Cardiac muscle cell (in vitro differentiated cells and primary cell): ENCODE measurements at regions not wholly inside any gene's neighbourhood (a gene's known extent, or its start where the extent isn't known, plus 50 kb on each side); places are given as distances from the start of the nearest gene placed in this dataset.

Experiments used
- DNase-seq, 2 donors: peaks; one replicate each; pipeline versions ENCODE4 v3.0.0 to v3.0.0-alpha.2; 2010 to 2017; ENCODE audit warnings: low read depth in 1 of 2, low spot score in 1 of 2
- H3K27ac ChIP-seq: fragments of 200-600 bp; sonication (generic); 2 replicates; pipeline ENCODE4 v1.5.1; 2016
- H3K27me3 ChIP-seq: fragments of 200-600 bp; sonication (generic); 2 replicates; pipeline ENCODE4 v1.6.0; 2016; ENCODE audit warnings: control low read depth
- H3K36me3 ChIP-seq: fragments of 200-600 bp; sonication (generic); 2 replicates; pipeline ENCODE4 v1.5.1; 2016; ENCODE audit warnings: control low read depth
- H3K4me1 ChIP-seq: fragments of 200-600 bp; sonication (generic); 2 replicates; pipeline ENCODE4 v1.8.1; 2017; ENCODE audit warnings: low read depth, mild to moderate bottlenecking, mixed run types
- H3K4me3 ChIP-seq: fragments of 200-600 bp; sonication (generic); 2 replicates; pipeline ENCODE4 v1.5.1; 2016; ENCODE audit warnings: mild to moderate bottlenecking
- H3K9me3 ChIP-seq: fragments of 200-600 bp; sonication (generic); 2 replicates; pipeline ENCODE4 v1.5.1; 2017; ENCODE audit warnings: low read depth, mild to moderate bottlenecking, control low read depth
- TF ChIP-seq, protein P1 (sequence below): IDR thresholded peaks from 2 replicates; pipeline ENCODE4 v1.5.1; 2012; ENCODE audit warnings: low read depth, mild to moderate bottlenecking, low read length

DNA sequence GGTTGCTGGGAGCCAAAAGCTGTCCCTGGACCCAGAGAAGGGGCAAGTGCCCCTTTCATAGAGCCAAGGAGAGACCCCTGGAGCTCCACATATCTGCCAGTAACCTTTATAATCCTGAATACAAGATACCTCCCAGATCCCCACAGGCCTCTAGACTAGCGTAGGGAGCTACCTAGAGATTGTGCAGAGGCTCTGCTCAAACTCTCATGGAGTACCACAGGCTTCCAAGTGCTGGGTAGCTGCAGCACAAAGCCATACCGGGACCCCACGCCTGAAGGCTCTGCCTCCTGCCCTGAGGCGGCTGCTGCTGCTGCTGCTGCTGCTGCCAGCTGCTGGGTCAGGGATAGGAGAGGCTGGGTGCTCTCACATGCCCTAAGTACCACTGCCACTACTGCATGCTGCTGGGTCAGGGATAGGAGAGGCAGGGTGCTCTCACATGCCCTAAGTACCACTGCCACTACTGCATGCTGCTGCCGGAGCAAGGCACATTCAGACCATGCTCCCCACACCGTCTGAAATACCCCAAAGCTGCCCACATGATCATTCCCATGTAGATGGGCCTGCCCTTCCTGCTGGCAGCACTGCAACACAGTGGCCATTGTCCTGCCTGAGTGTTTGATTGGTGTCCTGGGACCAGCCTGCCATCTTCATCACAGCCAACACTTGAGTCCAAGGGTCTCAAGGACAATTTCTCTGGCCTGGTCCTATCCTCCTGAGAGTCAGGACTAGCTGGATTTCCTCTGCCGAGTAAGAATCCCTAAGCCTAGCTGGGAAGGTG lies 1434.3 kb upstream of the ADGRB3 start:
- Histone ChIP-seq H3K36me3 (no peaks in the 10 kb centered on the region), H3K4me3 (no peak overlapping the region)

DNA sequence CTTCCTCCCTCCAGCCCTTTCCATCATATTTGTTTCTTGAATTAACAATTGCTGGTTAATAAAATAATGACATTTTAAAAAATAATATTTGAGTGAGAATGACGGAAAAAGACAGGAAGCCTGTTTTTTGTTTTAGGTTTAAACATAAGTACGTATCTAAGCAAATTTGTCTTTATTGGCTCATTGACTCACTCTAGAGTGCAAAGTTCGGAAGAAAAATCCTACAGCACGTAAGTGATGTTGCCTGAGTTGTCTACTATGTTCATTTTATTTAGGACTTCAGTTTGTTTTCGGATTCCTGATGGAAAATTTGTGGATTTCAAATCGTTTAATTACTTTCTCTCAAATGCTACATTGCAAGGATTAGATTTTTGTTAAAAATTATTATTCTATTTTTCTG lies 1435.7 kb upstream of the ADGRB3 start:
- Histone ChIP-seq H3K27me3 (no peaks in the 10 kb centered on the region), H3K4me1 (no peaks in the 10 kb centered on the region), H3K9me3 (no peaks in the 10 kb centered on the region), H3K27ac (no peak overlapping the region), H3K36me3 (no peaks in the 10 kb centered on the region), H3K4me3 (no peak overlapping the region)
- DNase-seq, result no peak
- TF ChIP-seq, protein P1, sequence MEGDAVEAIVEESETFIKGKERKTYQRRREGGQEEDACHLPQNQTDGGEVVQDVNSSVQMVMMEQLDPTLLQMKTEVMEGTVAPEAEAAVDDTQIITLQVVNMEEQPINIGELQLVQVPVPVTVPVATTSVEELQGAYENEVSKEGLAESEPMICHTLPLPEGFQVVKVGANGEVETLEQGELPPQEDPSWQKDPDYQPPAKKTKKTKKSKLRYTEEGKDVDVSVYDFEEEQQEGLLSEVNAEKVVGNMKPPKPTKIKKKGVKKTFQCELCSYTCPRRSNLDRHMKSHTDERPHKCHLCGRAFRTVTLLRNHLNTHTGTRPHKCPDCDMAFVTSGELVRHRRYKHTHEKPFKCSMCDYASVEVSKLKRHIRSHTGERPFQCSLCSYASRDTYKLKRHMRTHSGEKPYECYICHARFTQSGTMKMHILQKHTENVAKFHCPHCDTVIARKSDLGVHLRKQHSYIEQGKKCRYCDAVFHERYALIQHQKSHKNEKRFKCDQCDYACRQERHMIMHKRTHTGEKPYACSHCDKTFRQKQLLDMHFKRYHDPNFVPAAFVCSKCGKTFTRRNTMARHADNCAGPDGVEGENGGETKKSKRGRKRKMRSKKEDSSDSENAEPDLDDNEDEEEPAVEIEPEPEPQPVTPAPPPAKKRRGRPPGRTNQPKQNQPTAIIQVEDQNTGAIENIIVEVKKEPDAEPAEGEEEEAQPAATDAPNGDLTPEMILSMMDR, result no peak

More for the DNA sequence above, 1434.3 kb upstream of the ADGRB3 start:
- Histone ChIP-seq H3K27me3 (no peaks in the 10 kb centered on the region), H3K4me1 (no peaks in the 10 kb centered on the region), H3K9me3 (no peaks in the 10 kb centered on the region), H3K27ac (no peak overlapping the region)
- DNase-seq, result no peak
- TF ChIP-seq, protein P1, result no peak

DNA sequence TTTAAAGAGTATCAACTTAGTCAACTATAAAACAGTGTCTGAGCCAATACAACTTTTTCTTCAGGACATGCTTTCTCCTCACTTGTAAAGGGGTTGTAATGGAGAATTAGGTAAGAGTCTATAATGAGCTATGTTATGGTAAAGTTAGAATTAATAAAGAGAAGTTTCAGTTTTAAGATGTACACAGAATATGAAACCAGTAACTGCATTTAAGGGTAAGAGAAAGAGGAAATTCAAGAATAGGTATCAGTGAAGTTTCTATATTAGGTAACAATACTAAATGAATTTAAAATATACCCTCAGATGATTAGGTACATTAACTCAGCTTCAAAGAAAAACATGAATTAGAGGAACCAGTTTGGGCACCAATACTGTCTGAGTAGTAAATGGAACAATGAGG lies 1444.3 kb upstream of the ADGRB3 start:
- TF ChIP-seq, protein P1, result no peak
- Histone ChIP-seq H3K9me3 (no peaks in the 10 kb centered on the region), H3K4me3 (no peak overlapping the region), H3K27ac (no peak overlapping the region), H3K4me1 (no peaks in the 10 kb centered on the region), H3K36me3 (no peaks in the 10 kb centered on the region), H3K27me3 (no peaks in the 10 kb centered on the region)
- DNase-seq, result no peak

DNA sequence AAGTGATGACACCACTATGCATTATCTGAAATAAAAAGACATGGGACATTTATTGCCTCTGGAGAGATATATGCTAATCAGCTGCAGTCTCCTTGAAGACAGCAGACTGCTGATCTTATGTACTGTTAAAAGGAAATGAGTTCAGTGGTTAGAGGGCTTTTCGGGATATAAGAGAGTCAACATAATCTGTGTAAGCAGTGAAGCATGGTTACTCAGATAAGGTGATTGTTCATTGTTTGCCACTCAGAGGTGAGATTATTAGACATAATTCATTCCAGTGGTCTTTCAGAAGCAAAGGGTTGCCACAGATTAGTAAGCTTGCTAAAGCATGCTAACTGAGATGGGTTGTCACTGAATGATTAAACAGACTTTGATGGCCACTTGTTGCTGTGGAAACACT lies 1450.7 kb upstream of the ADGRB3 start:
- TF ChIP-seq, protein P1, result no peak
- H3K27me3 ChIP-seq, result no peaks in the 10 kb centered on the region
- H3K4me1 ChIP-seq, result no peaks in the 10 kb centered on the region
- no peaks in the 10 kb centered on the region for H3K9me3 ChIP-seq
- no peak overlapping the region for H3K4me3 ChIP-seq
- H3K36me3 ChIP-seq, result no peaks in the 10 kb centered on the region
- no peak for DNase-seq
- no peak overlapping the region for H3K27ac ChIP-seq

DNA sequence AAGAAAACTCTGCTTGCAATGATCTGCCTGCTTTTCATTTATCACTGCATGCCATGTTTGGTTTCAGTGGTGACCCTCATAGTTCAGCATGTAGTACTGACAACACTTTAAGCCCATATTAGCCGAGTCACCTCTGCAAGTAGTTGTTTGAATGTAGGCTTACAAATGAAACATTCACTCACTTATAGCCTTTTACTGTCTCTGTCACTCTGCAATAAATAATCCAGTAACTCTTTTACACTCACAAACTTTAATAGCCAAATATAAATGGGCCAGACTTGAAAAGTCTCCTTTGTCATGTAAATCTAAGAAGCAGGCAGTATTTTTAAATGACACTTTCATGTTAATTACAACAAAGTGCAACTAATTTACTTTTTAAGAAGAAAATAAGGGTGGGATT lies 1460.0 kb upstream of the ADGRB3 start:
- Histone ChIP-seq H3K9me3 (no peaks in the 10 kb centered on the region), H3K27me3 (no peaks in the 10 kb centered on the region), H3K4me1 (no peaks in the 10 kb centered on the region), H3K27ac (no peak overlapping the region), H3K36me3 (no peaks in the 10 kb centered on the region), H3K4me3 (no peak overlapping the region)
- DNase-seq, result no peak
- TF ChIP-seq, protein P1, result no peak
